CD4-positive, alpha-beta memory T cell (primary cell): ENCODE measurements at regions not wholly inside any gene's neighbourhood (a gene's known extent, or its start where the extent isn't known, plus 50 kb on each side); places are given as distances from the start of the nearest gene placed in this dataset.
"Not testable (repeated sequence)": the region's sequence is repeated elsewhere in the genome, so short reads cannot be mapped to it uniquely, and the experiment has no call there.

Source experiments
- CTCF ChIA-PET: fragments of 350-600 bp; sonication (Branson Sonifier 250); formaldehyde crosslinking; loops from one replicate; lab custom pipeline; 2021; ENCODE audit warnings: inconsistent platforms; ENCODE audit not compliant: partially characterized antibody; lab: Charles Lee
- POLR2A ChIA-PET: fragments of 350-600 bp; sonication (Branson Sonifier 250); formaldehyde crosslinking; loops from one replicate; lab custom pipeline; 2021; ENCODE audit not compliant: partially characterized antibody; lab: Charles Lee
- DNase-seq, 5 donors: peaks; one replicate each; pipeline versions ENCODE4 v3.0.0 to v3.0.0-alpha.2; 2020 to 2022; ENCODE audit warnings: mixed read lengths in 1 of 5
- H3K27ac ChIP-seq: one replicate; pipeline ENCODE4 v1.7.0; 2013; ENCODE audit warnings: low read depth, low read length
- H3K27me3 ChIP-seq: 2 replicates; pipeline ENCODE4 v1.7.0; 2013; ENCODE audit warnings: mild to moderate bottlenecking, low read length, moderate library complexity; ENCODE audit not compliant: insufficient read depth
- H3K36me3 ChIP-seq: 2 replicates; pipeline ENCODE4 v1.7.0; 2013; ENCODE audit warnings: mild to moderate bottlenecking, low read length, moderate library complexity; ENCODE audit not compliant: insufficient read depth
- H3K4me1 ChIP-seq: 2 replicates; pipeline ENCODE4 v1.7.0; 2013; ENCODE audit warnings: mild to moderate bottlenecking, low read length, moderate library complexity; ENCODE audit not compliant: insufficient read depth
- H3K4me3 ChIP-seq, 2 donors: one replicate each; pipeline ENCODE4 v1.7.0; 2013; ENCODE audit warnings: low read length in 2 of 2, mild to moderate bottlenecking in 1 of 2
- H3K9me3 ChIP-seq, 2 donors: one replicate each; pipeline ENCODE4 v1.7.0; 2013; ENCODE audit warnings: low read length in 2 of 2, control low read depth in 1 of 2; ENCODE audit not compliant: control insufficient read depth in 1 of 2
- H3K27ac Mint-ChIP-seq, 7 donors: one replicate each; pipeline ENCODE4 v1.8.0; 2020 to 2021; ENCODE audit warnings: mixed read lengths in 7 of 7, mild to moderate bottlenecking in 6 of 7, inconsistent platforms in 3 of 7, moderate library complexity in 3 of 7
- H3K27me3 Mint-ChIP-seq, 2 donors: one replicate each; pipeline ENCODE4 v1.8.0; 2020 to 2021; ENCODE audit warnings: mixed read lengths in 2 of 2
- H3K36me3 Mint-ChIP-seq, 2 donors: one replicate each; pipeline ENCODE4 v1.8.0; 2020 to 2021; ENCODE audit warnings: mixed read lengths in 2 of 2, inconsistent platforms in 1 of 2, mild to moderate bottlenecking in 1 of 2
- H3K4me1 Mint-ChIP-seq, 4 donors: one replicate each; pipeline ENCODE4 v1.8.0; 2020 to 2021; ENCODE audit warnings: mixed read lengths in 4 of 4, mild to moderate bottlenecking in 1 of 4
- H3K4me3 Mint-ChIP-seq, 8 donors: one replicate each; pipeline ENCODE4 v1.8.0; 2020 to 2021; ENCODE audit warnings: mixed read lengths in 8 of 8, mild to moderate bottlenecking in 7 of 8, moderate library complexity in 6 of 8, inconsistent platforms in 3 of 8
- H3K9me3 Mint-ChIP-seq, 8 donors: one replicate each; pipeline ENCODE4 v1.8.0; 2020 to 2021; ENCODE audit warnings: mixed read lengths in 8 of 8, mild to moderate bottlenecking in 5 of 8, inconsistent platforms in 3 of 8, moderate library complexity in 1 of 8
- intact Hi-C: fragments of 100-400 bp; cut with micrococcal nuclease; formaldehyde crosslinking; loops from one replicate; pipeline ENCODE4 v1.15.1; 2023

DNA sequence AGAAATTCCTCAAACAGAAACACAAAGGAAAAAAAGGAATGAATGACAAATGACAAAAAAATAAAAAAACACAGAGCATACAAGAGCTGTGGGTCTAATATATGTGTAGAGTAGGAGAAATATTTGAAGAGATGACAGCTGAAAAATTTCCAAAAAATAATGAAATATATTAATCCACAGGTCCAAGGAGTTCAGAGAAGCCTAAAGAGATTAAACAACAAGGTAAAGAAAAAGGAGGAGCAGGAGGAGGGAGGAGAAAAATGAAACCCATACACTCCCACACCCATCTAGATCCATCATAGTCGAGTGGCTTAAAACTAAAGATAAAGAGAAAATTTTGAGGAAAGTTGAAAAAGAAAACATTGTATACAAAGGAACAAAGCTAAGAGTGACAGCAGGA is 182.4 kb upstream of the MAP3K1 start:
- Histone ChIP-seq H3K36me3 (no peaks in the 10 kb centered on the region), H3K27ac (no peak overlapping the region), H3K4me1 (no peaks in the 10 kb centered on the region), H3K9me3 (no peaks in the 10 kb centered on the region), H3K27me3 (no peaks in the 10 kb centered on the region), H3K4me3 (no peak overlapping the region)
- Mint-ChIP-seq H3K4me1 (peaks cover 4 to 11% (median 9%) of the 10 kb centered on the region in 4 donors), H3K27ac (peak overlapping the region in 2 of 7 donors; percentile 67 to 74), H3K36me3 (peaks cover 0 to 2% of the 10 kb centered on the region in 2 donors), H3K4me3 (no peak overlapping the region), H3K9me3 (peaks cover 0 to 14% (median 8%) of the 10 kb centered on the region in 8 donors), H3K27me3 (no peaks in the 10 kb centered on the region)
- intact Hi-C loops = no loop called here
- ChIA-PET POLR2A (interaction anchor here (0.6 to 1.2 kb wide), 2 partner anchors 116 to 304 kb away, joined by 3 read pairs; no protein-coding TSS in a partner anchor), CTCF (interaction anchor here (1.8 kb wide), 1 partner anchor 206 kb away, joined by 4 read pairs; no protein-coding TSS in a partner anchor)
- DNase-seq = no peak

DNA sequence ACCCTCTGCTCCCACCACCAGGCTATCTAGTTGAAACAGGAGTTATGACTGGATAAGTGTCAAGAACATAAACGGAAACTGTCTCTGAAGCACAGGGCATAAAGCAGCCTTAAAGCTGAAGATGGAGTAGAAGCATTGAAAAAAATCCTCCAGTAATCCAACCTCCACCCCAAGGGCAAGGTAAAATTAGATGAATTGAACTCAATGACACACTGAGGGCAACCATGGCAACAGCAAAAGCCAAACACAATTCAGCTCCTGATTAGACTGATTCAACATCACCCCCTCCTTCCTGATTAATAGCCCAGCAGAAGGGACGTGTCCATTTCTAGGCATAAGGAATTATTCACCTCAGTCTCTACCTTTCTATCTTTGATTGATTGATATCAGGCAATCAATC is 183.2 kb upstream of the MAP3K1 start:
- no peaks in the 10 kb centered on the region for H3K27me3 Mint-ChIP-seq
- peaks cover under 1 to 5% (median 3%) of the 10 kb centered on the region in 4 donors for H3K4me1 Mint-ChIP-seq
- H3K9me3 Mint-ChIP-seq = peaks cover 0 to 19% (median 10%) of the 10 kb centered on the region in 8 donors
- intact Hi-C loops = no loop called here
- Histone ChIP-seq H3K4me1 (no peaks in the 10 kb centered on the region), H3K9me3 (no peaks in the 10 kb centered on the region), H3K27me3 (no peaks in the 10 kb centered on the region), H3K27ac (no peak overlapping the region), H3K36me3 (no peaks in the 10 kb centered on the region), H3K4me3 (no peak overlapping the region)
- ChIA-PET CTCF (no interaction called here), POLR2A (interaction anchor here (1.2 kb wide), 1 partner anchor 303 kb away, joined by 3 read pairs; no protein-coding TSS in a partner anchor)
- peak overlapping the region in 3 of 7 donors; percentile 25 to 74 (median 39) for H3K27ac Mint-ChIP-seq
- peaks cover 0 to 5% of the 10 kb centered on the region in 2 donors for H3K36me3 Mint-ChIP-seq
- no peak overlapping the region for H3K4me3 Mint-ChIP-seq
- DNase-seq = no peak

DNA sequence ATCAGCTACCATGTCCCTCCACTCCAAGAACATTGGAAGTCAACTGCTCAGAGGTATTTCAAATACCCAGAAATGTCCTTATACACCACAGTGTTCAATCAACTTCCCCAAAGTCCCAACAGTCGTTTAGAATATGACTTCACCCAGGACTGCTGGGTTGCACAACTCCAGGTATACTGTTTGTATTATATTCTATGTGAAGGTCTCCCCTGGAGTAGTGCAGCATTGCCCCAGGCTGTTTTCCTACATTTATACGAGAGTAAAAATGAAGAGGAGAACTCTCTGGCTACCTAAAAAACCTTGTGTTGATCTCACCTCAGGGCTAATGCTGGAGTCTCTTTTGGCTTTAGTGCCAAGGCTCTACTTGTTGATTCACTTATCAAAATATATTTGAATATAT is 183.6 kb upstream of the MAP3K1 start:
- Mint-ChIP-seq H3K9me3 (peaks cover 0 to 23% (median 11%) of the 10 kb centered on the region in 8 donors), H3K36me3 (peaks cover 0 to 5% of the 10 kb centered on the region in 2 donors), H3K27ac (no peak overlapping the region), H3K27me3 (no peaks in the 10 kb centered on the region), H3K4me3 (no peak overlapping the region), H3K4me1 (peaks cover 1 to 5% (median 3%) of the 10 kb centered on the region in 4 donors)
- DNase-seq = no peak
- no peak overlapping the region for H3K4me3 ChIP-seq
- intact Hi-C loops = no loop called here
- no peaks in the 10 kb centered on the region for H3K9me3 ChIP-seq
- no peaks in the 10 kb centered on the region for H3K4me1 ChIP-seq
- ChIA-PET POLR2A (interaction anchor here (1.2 kb wide), 1 partner anchor 303 kb away, joined by 3 read pairs; no protein-coding TSS in a partner anchor), CTCF (no interaction called here)
- H3K36me3 ChIP-seq = no peaks in the 10 kb centered on the region
- no peak overlapping the region for H3K27ac ChIP-seq
- H3K27me3 ChIP-seq = no peaks in the 10 kb centered on the region

DNA sequence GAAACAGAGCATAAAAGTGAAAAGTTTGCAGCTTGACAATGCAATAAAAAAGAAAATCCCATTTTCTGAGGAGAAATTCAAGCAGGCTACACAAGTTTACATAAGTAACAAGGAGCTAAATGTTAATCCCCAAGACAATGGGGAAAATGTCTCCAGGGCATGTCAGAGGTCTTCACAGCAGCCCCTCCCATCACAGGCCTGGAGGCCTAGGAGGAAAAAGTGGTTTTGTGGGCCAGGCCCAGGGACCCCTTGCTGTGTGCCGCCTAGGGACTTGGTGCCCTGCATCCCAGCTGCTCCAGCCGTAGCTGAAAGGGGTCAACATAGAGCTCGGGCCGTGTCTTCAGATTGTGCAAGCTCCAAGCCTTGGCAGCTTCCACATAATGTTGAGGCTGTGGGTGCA is 186.7 kb upstream of the MAP3K1 start:
- POLR2A ChIA-PET = interaction anchor here (0.8 kb wide), 1 partner anchor 10 kb away, joined by 5 read pairs; no protein-coding TSS in a partner anchor
- H3K4me3 Mint-ChIP-seq, H3K4me1 ChIP-seq, H3K9me3 ChIP-seq, H3K36me3 Mint-ChIP-seq, H3K4me3 ChIP-seq, H3K27ac Mint-ChIP-seq, DNase-seq, H3K27ac ChIP-seq, H3K27me3 ChIP-seq, CTCF ChIA-PET, intact Hi-C loops, H3K27me3 Mint-ChIP-seq, H3K36me3 ChIP-seq: not testable (repeated sequence)
- Mint-ChIP-seq H3K4me1 (peaks cover 2 to 23% (median 7%) of the 10 kb centered on the region in 4 donors), H3K9me3 (peaks cover 0 to 29% (median 13%) of the 10 kb centered on the region in 8 donors)

DNA sequence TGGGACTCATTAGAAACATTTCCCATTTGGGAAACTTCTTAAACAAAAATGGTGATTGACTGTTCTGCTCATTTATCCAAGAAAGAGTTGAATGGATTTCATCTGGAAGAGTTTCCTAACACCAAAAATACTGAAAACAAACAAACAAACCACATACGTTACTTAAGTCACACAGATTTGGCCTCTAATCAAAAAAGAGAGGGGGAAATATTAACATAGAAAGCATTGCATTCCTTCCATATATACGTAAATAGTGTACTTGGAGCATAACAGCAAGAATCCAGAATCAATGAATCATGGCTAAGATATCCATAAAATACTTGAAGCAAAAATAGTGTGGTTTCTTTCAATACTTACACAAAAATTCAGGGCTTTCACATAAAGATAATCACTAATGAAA is 189.8 kb upstream of the MAP3K1 start:
- H3K9me3 Mint-ChIP-seq = peaks cover 2 to 46% (median 16%) of the 10 kb centered on the region in 8 donors
- Histone ChIP-seq H3K36me3 (no peaks in the 10 kb centered on the region), H3K27ac (no peak overlapping the region), H3K27me3 (no peaks in the 10 kb centered on the region), H3K4me1 (no peaks in the 10 kb centered on the region), H3K4me3 (no peak overlapping the region), H3K9me3 (no peaks in the 10 kb centered on the region)
- no peak overlapping the region for H3K4me3 Mint-ChIP-seq
- POLR2A ChIA-PET = interaction anchor here (1.0 kb wide), 1 partner anchor 8 kb away, joined by 3 read pairs; no protein-coding TSS in a partner anchor
- H3K27me3 Mint-ChIP-seq = no peaks in the 10 kb centered on the region
- intact Hi-C loops = no loop called here
- no peak for DNase-seq
- CTCF ChIA-PET = no interaction called here
- peaks cover 6 to 16% of the 10 kb centered on the region in 2 donors for H3K36me3 Mint-ChIP-seq
- no peak overlapping the region for H3K27ac Mint-ChIP-seq
- H3K4me1 Mint-ChIP-seq = peaks cover 0 to 23% (median 10%) of the 10 kb centered on the region in 4 donors

DNA sequence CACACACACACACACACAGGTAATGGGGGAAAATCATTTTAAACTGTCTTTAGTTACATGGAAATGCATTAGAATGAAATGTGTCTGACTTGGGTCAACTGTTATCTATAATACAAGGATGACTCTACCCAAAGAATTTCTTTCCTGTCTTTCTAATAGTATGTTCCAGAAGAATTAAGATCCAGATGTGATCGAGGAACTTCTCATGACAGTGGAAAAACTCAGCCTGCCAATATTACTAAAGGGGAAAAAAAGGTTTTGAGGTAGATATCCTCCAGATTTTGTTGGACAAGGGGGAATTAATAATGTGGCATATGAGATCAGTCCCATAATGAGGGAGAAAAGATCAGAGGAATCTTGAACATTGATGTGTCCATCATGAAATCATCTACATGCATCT is 190.6 kb upstream of the MAP3K1 start:
- DNase-seq = no peak
- peak overlapping the region in 3 of 7 donors; percentile 6 to 53 (median 28) for H3K27ac Mint-ChIP-seq

DNA sequence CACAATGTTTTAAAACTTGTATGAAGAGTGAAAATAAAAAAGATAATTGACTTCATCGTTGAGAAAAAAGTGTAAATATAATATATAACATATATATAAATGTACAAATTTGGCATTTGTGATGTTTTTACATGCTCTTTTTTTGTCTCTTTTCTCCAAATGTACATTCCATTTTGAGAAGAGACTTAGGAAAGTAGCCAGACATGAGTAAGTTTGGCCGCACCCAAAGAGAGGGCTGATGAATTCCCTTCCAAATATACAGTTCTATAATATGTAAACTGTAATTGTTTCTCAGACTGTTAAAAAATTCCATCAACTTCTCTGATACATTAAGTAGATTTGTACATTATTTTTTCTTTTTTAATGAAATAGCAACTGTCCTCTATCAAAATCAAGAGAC is 193.2 kb upstream of the MAP3K1 start:
- Histone ChIP-seq H3K4me1 (peaks cover 2% of the 10 kb centered on the region), H3K4me3 (no peak overlapping the region), H3K36me3 (no peaks in the 10 kb centered on the region), H3K27ac (no peak overlapping the region), H3K9me3 (peaks cover 0 to 3% of the 10 kb centered on the region in 2 donors), H3K27me3 (no peaks in the 10 kb centered on the region)
- ChIA-PET POLR2A (no interaction called here), CTCF (no interaction called here)
- no peak for DNase-seq
- Mint-ChIP-seq H3K4me3 (no peak overlapping the region), H3K27me3 (no peaks in the 10 kb centered on the region), H3K27ac (no peak overlapping the region), H3K9me3 (peaks cover 0 to 58% (median 29%) of the 10 kb centered on the region in 8 donors), H3K36me3 (peaks cover 16 to 28% of the 10 kb centered on the region in 2 donors), H3K4me1 (peaks cover 2 to 22% (median 12%) of the 10 kb centered on the region in 4 donors)
- intact Hi-C loops = loop anchor here (1.0 kb wide), 1 partner anchor 10 kb away; no protein-coding TSS in a partner anchor

More for the DNA sequence above, 190.6 kb upstream of the MAP3K1 start:
- no peaks in the 10 kb centered on the region for H3K27me3 ChIP-seq
- H3K9me3 ChIP-seq = no peaks in the 10 kb centered on the region
- no peaks in the 10 kb centered on the region for H3K4me1 ChIP-seq
- CTCF ChIA-PET = no interaction called here
- POLR2A ChIA-PET = no interaction called here
- Mint-ChIP-seq H3K4me1 (peaks cover under 1 to 23% (median 10%) of the 10 kb centered on the region in 4 donors), H3K9me3 (peaks cover 0 to 46% (median 12%) of the 10 kb centered on the region in 8 donors), H3K27me3 (no peaks in the 10 kb centered on the region), H3K4me3 (peak overlapping the region in 1 of 8 donors; percentile 29), H3K36me3 (peaks cover 7 to 17% of the 10 kb centered on the region in 2 donors)
- H3K4me3 ChIP-seq = no peak overlapping the region
- intact Hi-C loops = no loop called here
- no peak overlapping the region for H3K27ac ChIP-seq
- H3K36me3 ChIP-seq = no peaks in the 10 kb centered on the region
